Tibial artery (tissue), 4 donors: ENCODE measurements at regions not wholly inside any gene's neighbourhood (a gene's known extent, or its start where the extent isn't known, plus 50 kb on each side); places are given as distances from the start of the nearest gene placed in this dataset.

Source experiments
- DNase-seq, 2 donors: peaks; one replicate each; pipeline ENCODE4 v3.0.0-alpha.2; 2019
- H3K27ac ChIP-seq, 2 donors: fragments of 200-600 bp; sonication (generic) in 1 of 2; 1 replicate in 1 of 2; 2 replicates in 1 of 2; pipeline ENCODE4 v1.5.1; 2018 to 2019; ENCODE audit warnings: mild to moderate bottlenecking in 1 of 2
- H3K27me3 ChIP-seq, 2 donors: fragments of 200-600 bp; sonication (generic) in 1 of 2; one replicate each; pipeline versions ENCODE4 v1.5.1 to v1.6.0; 2016 to 2019
- H3K36me3 ChIP-seq, 3 donors: fragments of 200-600 bp; sonication (generic) in 2 of 3; one replicate each; pipeline ENCODE4 v1.5.1; 2016 to 2019; ENCODE audit warnings: mild to moderate bottlenecking in 2 of 3
- H3K4me1 ChIP-seq, 4 donors: fragments of 200-600 bp; sonication (generic) in 2 of 4; 1 replicate in 3 of 4; 2 replicates in 1 of 4; pipeline ENCODE4 v1.5.1; 2016 to 2019
- H3K4me3 ChIP-seq, 2 donors: fragments of 200-600 bp; sonication (generic) in 1 of 2; 1 replicate in 1 of 2; 2 replicates in 1 of 2; pipeline ENCODE4 v1.5.1; 2018 to 2019; ENCODE audit warnings: mild to moderate bottlenecking in 2 of 2
- H3K9me3 ChIP-seq, 3 donors: fragments of 200-600 bp; sonication (generic) in 1 of 3; one replicate each; pipeline ENCODE4 v1.5.1; 2016 to 2019
- CTCF ChIP-seq, 2 experiments: fragments of 200-600 bp in 1 of 2; fragments of 450-650 bp in 1 of 2; IDR thresholded peaks; one replicate each; pipeline ENCODE4 v1.5.1; 2017 to 2019; ENCODE audit warnings: antibody characterized with exemption in 2 of 2, mild to moderate bottlenecking in 1 of 2, moderate library complexity in 1 of 2
- intact Hi-C: fragments of 100-400 bp; cut with DNase I; formaldehyde crosslinking; loops from one replicate; pipeline ENCODE4 v1.15.0; 2023; ENCODE audit warnings: low total_unique reads

- intact Hi-C loops, result no loop called here
- TF ChIP-seq CTCF (IDR thresholded peaks at IDR 0.05), result no peak
- no peak for DNase-seq
Measured at GRCh38 chr12:91441246-91441645, 258.6 kb upstream of the DCN start.

DNA sequence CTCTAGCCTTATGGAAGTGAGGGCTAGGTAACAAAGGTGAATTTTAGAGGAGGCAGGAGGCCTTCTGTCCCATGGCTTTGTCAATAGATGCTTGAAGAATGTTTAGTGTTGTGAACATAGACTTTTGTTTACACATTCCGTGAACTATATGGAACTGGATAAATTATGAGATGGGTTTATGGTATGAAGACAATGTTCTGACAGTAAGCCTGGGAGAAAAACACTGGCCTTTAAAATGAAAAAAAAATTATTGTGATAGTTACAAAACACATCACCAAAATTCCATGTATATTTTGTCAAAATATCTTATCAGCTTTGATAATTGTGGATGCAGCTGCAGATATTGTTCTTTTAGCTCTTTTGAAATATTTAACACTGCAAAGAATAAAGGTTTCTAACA is 251.5 kb upstream of the DCN start:
- Histone ChIP-seq H3K36me3 (no peaks in the 10 kb centered on the region), H3K4me1 (no peaks in the 10 kb centered on the region), H3K4me3 (no peak overlapping the region), H3K9me3 (no peaks in the 10 kb centered on the region), H3K27me3 (no peaks in the 10 kb centered on the region), H3K27ac (no peak overlapping the region)
- intact Hi-C loops, result no loop called here
- DNase-seq, result no peak
- TF ChIP-seq CTCF (IDR thresholded peaks at IDR 0.05), result no peak

More at GRCh38 chr12:91441246-91441645, 258.6 kb upstream of the DCN start:
- Histone ChIP-seq H3K27ac (no peak overlapping the region), H3K9me3 (no peaks in the 10 kb centered on the region), H3K4me3 (no peak overlapping the region), H3K36me3 (no peaks in the 10 kb centered on the region), H3K27me3 (no peaks in the 10 kb centered on the region), H3K4me1 (no peaks in the 10 kb centered on the region)

GRCh38 chr12:91432755-91433154 is 250.1 kb upstream of the DCN start:
- H3K36me3 ChIP-seq, result no peaks in the 10 kb centered on the region
- H3K4me1 ChIP-seq, result no peaks in the 10 kb centered on the region
- H3K27me3 ChIP-seq, result no peaks in the 10 kb centered on the region
- no peak for DNase-seq
- no peaks in the 10 kb centered on the region for H3K9me3 ChIP-seq
- intact Hi-C loops, result no loop called here
- no peak overlapping the region for H3K27ac ChIP-seq
- no peak for TF ChIP-seq CTCF (IDR thresholded peaks at IDR 0.05)
- H3K4me3 ChIP-seq, result no peak overlapping the region

GRCh38 chr12:91432089-91432488 is 249.5 kb upstream of the DCN start:
- no peaks in the 10 kb centered on the region for H3K4me1 ChIP-seq
- H3K27ac ChIP-seq, result no peak overlapping the region
- intact Hi-C loops, result no loop called here
- DNase-seq, result no peak
- no peaks in the 10 kb centered on the region for H3K9me3 ChIP-seq
- no peaks in the 10 kb centered on the region for H3K36me3 ChIP-seq
- TF ChIP-seq CTCF (IDR thresholded peaks at IDR 0.05), result no peak
- H3K27me3 ChIP-seq, result no peaks in the 10 kb centered on the region
- H3K4me3 ChIP-seq, result no peak overlapping the region

- TF ChIP-seq CTCF (IDR thresholded peaks at IDR 0.05), result no peak
- H3K4me1 ChIP-seq, result no peaks in the 10 kb centered on the region
- intact Hi-C loops, result no loop called here
- no peak overlapping the region for H3K4me3 ChIP-seq
- no peak for DNase-seq
- H3K27ac ChIP-seq, result no peak overlapping the region
- no peaks in the 10 kb centered on the region for H3K36me3 ChIP-seq
- no peaks in the 10 kb centered on the region for H3K9me3 ChIP-seq
- no peaks in the 10 kb centered on the region for H3K27me3 ChIP-seq
Measured at GRCh38 chr12:91424506-91424905, 241.9 kb upstream of the DCN start.

- H3K9me3 ChIP-seq, result no peaks in the 10 kb centered on the region
- no peak for DNase-seq
- no peaks in the 10 kb centered on the region for H3K4me1 ChIP-seq
- H3K27ac ChIP-seq, result no peak overlapping the region
- no peak for TF ChIP-seq CTCF (IDR thresholded peaks at IDR 0.05)
- no peak overlapping the region for H3K4me3 ChIP-seq
- H3K27me3 ChIP-seq, result no peaks in the 10 kb centered on the region
- H3K36me3 ChIP-seq, result no peaks in the 10 kb centered on the region
- intact Hi-C loops, result no loop called here
Measured at GRCh38 chr12:91423693-91424050, 241.1 kb upstream of the DCN start.
